Tibial artery (tissue), 4 donors: ENCODE measurements at regions not wholly inside any gene's neighbourhood (a gene's known extent, or its start where the extent isn't known, plus 50 kb on each side); places are given as distances from the start of the nearest gene placed in this dataset.
A peak's percentile ranks its signal among the peaks of the same experiment; 100 is the strongest.

Experiments used
- DNase-seq, 2 donors: peaks; one replicate each; pipeline ENCODE4 v3.0.0-alpha.2; 2019
- H3K27ac ChIP-seq, 2 donors: fragments of 200-600 bp; sonication (generic) in 1 of 2; 1 replicate in 1 of 2; 2 replicates in 1 of 2; pipeline ENCODE4 v1.5.1; 2018 to 2019; ENCODE audit warnings: mild to moderate bottlenecking in 1 of 2
- H3K27me3 ChIP-seq, 2 donors: fragments of 200-600 bp; sonication (generic) in 1 of 2; one replicate each; pipeline versions ENCODE4 v1.5.1 to v1.6.0; 2016 to 2019
- H3K36me3 ChIP-seq, 3 donors: fragments of 200-600 bp; sonication (generic) in 2 of 3; one replicate each; pipeline ENCODE4 v1.5.1; 2016 to 2019; ENCODE audit warnings: mild to moderate bottlenecking in 2 of 3
- H3K4me1 ChIP-seq, 4 donors: fragments of 200-600 bp; sonication (generic) in 2 of 4; 1 replicate in 3 of 4; 2 replicates in 1 of 4; pipeline ENCODE4 v1.5.1; 2016 to 2019
- H3K4me3 ChIP-seq, 2 donors: fragments of 200-600 bp; sonication (generic) in 1 of 2; 1 replicate in 1 of 2; 2 replicates in 1 of 2; pipeline ENCODE4 v1.5.1; 2018 to 2019; ENCODE audit warnings: mild to moderate bottlenecking in 2 of 2
- H3K9me3 ChIP-seq, 3 donors: fragments of 200-600 bp; sonication (generic) in 1 of 3; one replicate each; pipeline ENCODE4 v1.5.1; 2016 to 2019
- CTCF ChIP-seq, 2 experiments: fragments of 200-600 bp in 1 of 2; fragments of 450-650 bp in 1 of 2; IDR thresholded peaks; one replicate each; pipeline ENCODE4 v1.5.1; 2017 to 2019; ENCODE audit warnings: antibody characterized with exemption in 2 of 2, mild to moderate bottlenecking in 1 of 2, moderate library complexity in 1 of 2
- intact Hi-C: fragments of 100-400 bp; cut with DNase I; formaldehyde crosslinking; loops from one replicate; pipeline ENCODE4 v1.15.0; 2023; ENCODE audit warnings: low total_unique reads

- Histone ChIP-seq H3K9me3 (no peaks in the 10 kb centered on the region), H3K27ac (no peak overlapping the region), H3K4me1 (peaks cover 0 to 8% (median 0%) of the 10 kb centered on the region in 4 donors), H3K4me3 (no peak overlapping the region), H3K27me3 (no peaks in the 10 kb centered on the region), H3K36me3 (no peaks in the 10 kb centered on the region)
- intact Hi-C loops: no loop called here
- TF ChIP-seq CTCF (IDR thresholded peaks at IDR 0.05): no peak
- DNase-seq: no peak
These were observed 116.9 kb downstream of the KCTD12 start for GRCh38 chr13:76769271-76769791.

GRCh38 chr13:76768384-76768783, 117.8 kb downstream of the KCTD12 start:
- no peaks in the 10 kb centered on the region for H3K27me3 ChIP-seq
- no peaks in the 10 kb centered on the region for H3K36me3 ChIP-seq
- no peaks in the 10 kb centered on the region for H3K9me3 ChIP-seq
- no peak for DNase-seq
- H3K27ac ChIP-seq: no peak overlapping the region
- peaks cover 0 to 8% (median 0%) of the 10 kb centered on the region in 4 donors for H3K4me1 ChIP-seq
- intact Hi-C loops: no loop called here
- no peak for TF ChIP-seq CTCF (IDR thresholded peaks at IDR 0.05)
- H3K4me3 ChIP-seq: no peak overlapping the region

- Histone ChIP-seq H3K27ac (no peak overlapping the region), H3K36me3 (no peaks in the 10 kb centered on the region), H3K27me3 (no peaks in the 10 kb centered on the region), H3K9me3 (no peaks in the 10 kb centered on the region), H3K4me1 (peaks cover 0 to 8% (median 0%) of the 10 kb centered on the region in 4 donors), H3K4me3 (no peak overlapping the region)
- intact Hi-C loops: no loop called here
- DNase-seq: no peak
- TF ChIP-seq CTCF (IDR thresholded peaks at IDR 0.05): no peak
These were observed 121.3 kb downstream of the KCTD12 start for GRCh38 chr13:76764916-76765315.

GRCh38 chr13:76764429-76764828, 121.8 kb downstream of the KCTD12 start:
- no peak for TF ChIP-seq CTCF (IDR thresholded peaks at IDR 0.05)
- no peak overlapping the region for H3K27ac ChIP-seq
- no peaks in the 10 kb centered on the region for H3K27me3 ChIP-seq
- H3K4me1 ChIP-seq: peaks cover 0 to 8% (median 0%) of the 10 kb centered on the region in 4 donors
- no peaks in the 10 kb centered on the region for H3K36me3 ChIP-seq
- intact Hi-C loops: no loop called here
- peak; percentile 79 to 80 for DNase-seq
- no peaks in the 10 kb centered on the region for H3K9me3 ChIP-seq
- H3K4me3 ChIP-seq: no peak overlapping the region

GRCh38 chr13:76762721-76763120, 123.5 kb downstream of the KCTD12 start:
- intact Hi-C loops: no loop called here
- no peaks in the 10 kb centered on the region for H3K27me3 ChIP-seq
- no peak overlapping the region for H3K4me3 ChIP-seq
- H3K4me1 ChIP-seq: peaks cover 0 to 8% (median 0%) of the 10 kb centered on the region in 4 donors
- TF ChIP-seq CTCF (IDR thresholded peaks at IDR 0.05): no peak
- H3K27ac ChIP-seq: no peak overlapping the region
- no peaks in the 10 kb centered on the region for H3K9me3 ChIP-seq
- H3K36me3 ChIP-seq: no peaks in the 10 kb centered on the region
- no peak for DNase-seq

- H3K27me3 ChIP-seq: no peaks in the 10 kb centered on the region
- no peak overlapping the region for H3K27ac ChIP-seq
- H3K4me1 ChIP-seq: peaks cover 0 to 4% (median 0%) of the 10 kb centered on the region in 4 donors
- no peak for TF ChIP-seq CTCF (IDR thresholded peaks at IDR 0.05)
- no peak for DNase-seq
- intact Hi-C loops: no loop called here
- H3K4me3 ChIP-seq: no peak overlapping the region
- H3K36me3 ChIP-seq: no peaks in the 10 kb centered on the region
- H3K9me3 ChIP-seq: no peaks in the 10 kb centered on the region
These were observed 126.3 kb downstream of the KCTD12 start for GRCh38 chr13:76759877-76760276.
